Tibial nerve (tissue), 4 donors: ENCODE measurements at regions not wholly inside any gene's neighbourhood (a gene's known extent, or its start where the extent isn't known, plus 50 kb on each side); places are given as distances from the start of the nearest gene placed in this dataset.

Experiments used
- CTCF ChIP-seq, 5 experiments: fragments of 200-600 bp in 3 of 5; fragments of 450-650 bp in 2 of 5; sonication (generic) in 3 of 5; IDR thresholded peaks; one replicate each; pipeline ENCODE4 v1.5.1; 2016 to 2019; ENCODE audit warnings: antibody characterized with exemption in 5 of 5, mild to moderate bottlenecking in 3 of 5, moderate library complexity in 2 of 5
- EP300 ChIP-seq, 2 donors: sonication (generic); formaldehyde crosslinking; IDR thresholded peaks; one replicate each; pipeline ENCODE4 v1.6.1; 2017; ENCODE audit warnings: antibody characterized with exemption in 2 of 2, mild to moderate bottlenecking in 1 of 2
- POLR2A ChIP-seq, 2 donors: fragments of 450-650 bp; IDR thresholded peaks; one replicate each; pipeline ENCODE4 v1.6.1; 2017; ENCODE audit warnings: antibody characterized with exemption in 2 of 2, mild to moderate bottlenecking in 2 of 2, moderate library complexity in 2 of 2

- TF ChIP-seq CTCF (IDR thresholded peaks at IDR 0.05) (no peak), EP300 (IDR thresholded peaks at IDR 0.05) (no peak), POLR2A (IDR thresholded peaks at IDR 0.05) (no peak)
Measured at GRCh38 chr7:144907577-144907976, 71.7 kb upstream of the TPK1 start.
